Mesothelial cell of epicardium (in vitro differentiated cells): ENCODE measurements at regions not wholly inside any gene's neighbourhood (a gene's known extent, or its start where the extent isn't known, plus 50 kb on each side); places are given as distances from the start of the nearest gene placed in this dataset.

Source experiments
- DNase-seq, 2 experiments: peaks; one replicate each; pipeline ENCODE4 v3.0.0; 2021; ENCODE audit warnings: low spot score in 2 of 2; ENCODE audit not compliant: unreplicated experiment in 2 of 2
- H3K27ac Mint-ChIP-seq: 2 replicates; pipeline ENCODE4 v1.8.0; 2021; ENCODE audit warnings: mixed read lengths
- H3K27me3 Mint-ChIP-seq: 2 replicates; pipeline ENCODE4 v1.8.0; 2021; ENCODE audit warnings: low read depth, mixed read lengths
- H3K36me3 Mint-ChIP-seq: 2 replicates; pipeline ENCODE4 v1.8.0; 2021; ENCODE audit warnings: mixed read lengths
- H3K4me1 Mint-ChIP-seq: 2 replicates; pipeline ENCODE4 v1.8.0; 2021; ENCODE audit warnings: mixed read lengths
- H3K4me3 Mint-ChIP-seq: 2 replicates; pipeline ENCODE4 v1.8.0; 2021; ENCODE audit warnings: mild to moderate bottlenecking, moderate library complexity, mixed read lengths
- H3K9me3 Mint-ChIP-seq: 2 replicates; pipeline ENCODE4 v1.8.0; 2021; ENCODE audit warnings: mixed read lengths
- CTCF ChIP-seq: fragments of 200-600 bp; sonication (generic); IDR thresholded peaks from one replicate; pipeline ENCODE4 v1.5.0; 2021; ENCODE audit warnings: antibody characterized with exemption; ENCODE audit not compliant: unreplicated experiment

- DNase-seq: no peak
- H3K9me3 Mint-ChIP-seq: no peaks in the 10 kb centered on the region
- no peak for TF ChIP-seq CTCF
- H3K4me1 Mint-ChIP-seq: peaks cover 13% of the 10 kb centered on the region
- no peak overlapping the region for H3K4me3 Mint-ChIP-seq
- no peaks in the 10 kb centered on the region for H3K27me3 Mint-ChIP-seq
- no peaks in the 10 kb centered on the region for H3K36me3 Mint-ChIP-seq
- no peak overlapping the region for H3K27ac Mint-ChIP-seq
Observed at GRCh38 chr17:55575058-55575636, 63.9 kb upstream of the SMIM36 start.

- TF ChIP-seq CTCF: no peak
- no peaks in the 10 kb centered on the region for H3K36me3 Mint-ChIP-seq
- no peak overlapping the region for H3K4me3 Mint-ChIP-seq
- peaks cover 21% of the 10 kb centered on the region for H3K4me1 Mint-ChIP-seq
- no peak overlapping the region for H3K27ac Mint-ChIP-seq
- no peaks in the 10 kb centered on the region for H3K9me3 Mint-ChIP-seq
- no peak for DNase-seq
- H3K27me3 Mint-ChIP-seq: no peaks in the 10 kb centered on the region
Observed at GRCh38 chr17:55572599-55572998, 61.3 kb upstream of the SMIM36 start.

- no peak overlapping the region for H3K27ac Mint-ChIP-seq
- H3K27me3 Mint-ChIP-seq: no peaks in the 10 kb centered on the region
- no peak overlapping the region for H3K4me3 Mint-ChIP-seq
- no peaks in the 10 kb centered on the region for H3K9me3 Mint-ChIP-seq
- H3K36me3 Mint-ChIP-seq: no peaks in the 10 kb centered on the region
- peaks cover 26% of the 10 kb centered on the region for H3K4me1 Mint-ChIP-seq
- no peak for TF ChIP-seq CTCF
- no peak for DNase-seq
Observed at GRCh38 chr17:55572139-55572538, 60.9 kb upstream of the SMIM36 start.

GRCh38 chr17:55571095-55571494 lies 59.8 kb upstream of the SMIM36 start:
- Mint-ChIP-seq H3K36me3 (no peaks in the 10 kb centered on the region), H3K4me1 (peaks cover 33% of the 10 kb centered on the region), H3K4me3 (no peak overlapping the region), H3K27ac (no peak overlapping the region), H3K27me3 (no peaks in the 10 kb centered on the region), H3K9me3 (no peaks in the 10 kb centered on the region)
- DNase-seq: no peak
- TF ChIP-seq CTCF: no peak

- no peak for TF ChIP-seq CTCF
- Mint-ChIP-seq H3K4me1 (peaks cover 33% of the 10 kb centered on the region), H3K36me3 (no peaks in the 10 kb centered on the region), H3K9me3 (no peaks in the 10 kb centered on the region), H3K4me3 (no peak overlapping the region), H3K27me3 (no peaks in the 10 kb centered on the region), H3K27ac (no peak overlapping the region)
- DNase-seq: no peak
Observed at GRCh38 chr17:55570391-55570790, 59.1 kb upstream of the SMIM36 start.
